Heart left ventricle (tissue), 13 donors: ENCODE measurements at regions not wholly inside any gene's neighbourhood (a gene's known extent, or its start where the extent isn't known, plus 50 kb on each side); places are given as distances from the start of the nearest gene placed in this dataset.

Experiments used
- POLR2A ChIP-seq, 2 donors: fragments of 450-650 bp; IDR thresholded peaks; one replicate each; pipeline ENCODE4 v1.6.1; 2017; ENCODE audit warnings: antibody characterized with exemption in 2 of 2, mild to moderate bottlenecking in 2 of 2, moderate library complexity in 2 of 2
- TF ChIP-seq, protein P1 (sequence below), 12 donors: fragments of 200-600 bp; sonication (generic) in 4 of 12; IDR thresholded peaks; one replicate each; pipeline versions ENCODE4 v1.5.0 to v1.8.0; 2018 to 2022; ENCODE audit warnings: antibody characterized with exemption in 12 of 12, mild to moderate bottlenecking in 5 of 12
- donor health status: ischemic (EF 13 %, LVEDD 7.1; RV severe dilation, severe dysfunction).
- donor health status: DM: no; HTN: yes; CAD: no.
- donor health status: DM: no; HTN: no; CAD: no.
- donor health status: ischemic (EF 25% LVEDD 6.9; RV normal size, moderate dysfunction).
- donor health status: ischemic (EF 25% LVEDD 5.7; RV mildly dilated, moderate dysfunction).
- donor health status: ischemic (EF 35%, LVEDD 5.7; RV mildly dilated, moderate dysfunction).
- donor health status: nonischemic (EF 11% LVEDD 7.7; RV severe dilation, severe dysfunction).
- donor health status: DM: yes; HTN: yes; CAD: no.
- donor health status: PGD.
- donor health status: ischemic (EF 29% LVEDD 5.4; RV normal size, mild dysfunction).
- donor health status: nonischemic (EF 23%, LVEDD 6.1; RV moderate dilation, normal function).

DNA sequence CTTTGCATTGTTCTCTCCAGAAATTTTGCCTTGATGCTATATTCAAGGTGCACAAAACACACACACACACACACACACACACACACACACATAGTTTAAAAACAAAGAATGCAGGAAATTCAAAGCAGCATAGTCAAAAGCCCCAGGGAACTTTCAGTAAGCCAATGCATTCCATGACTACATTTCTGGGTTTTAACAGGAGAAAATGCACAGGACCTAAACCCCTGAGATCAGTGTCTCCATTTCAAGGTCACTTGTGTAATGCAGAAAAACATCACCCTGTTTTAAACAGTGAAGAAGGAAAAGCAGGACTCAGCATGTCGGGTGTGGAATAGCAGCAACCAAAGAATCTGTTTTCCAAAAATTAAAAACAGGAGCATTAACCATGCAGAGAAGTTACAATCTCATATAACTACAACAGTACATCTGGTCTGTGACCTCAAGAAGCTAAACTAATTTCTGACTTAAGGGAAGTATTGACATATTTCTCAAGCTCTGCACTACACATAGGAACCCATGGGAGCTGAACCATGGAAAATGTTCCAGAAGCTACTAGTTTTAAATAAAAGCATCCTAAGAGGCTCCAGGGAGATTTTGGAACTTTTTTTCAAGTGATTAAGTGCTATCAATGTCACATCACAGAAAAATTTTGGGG, 296.7 kb downstream of the HINT1 start:
- TF ChIP-seq, protein P1, sequence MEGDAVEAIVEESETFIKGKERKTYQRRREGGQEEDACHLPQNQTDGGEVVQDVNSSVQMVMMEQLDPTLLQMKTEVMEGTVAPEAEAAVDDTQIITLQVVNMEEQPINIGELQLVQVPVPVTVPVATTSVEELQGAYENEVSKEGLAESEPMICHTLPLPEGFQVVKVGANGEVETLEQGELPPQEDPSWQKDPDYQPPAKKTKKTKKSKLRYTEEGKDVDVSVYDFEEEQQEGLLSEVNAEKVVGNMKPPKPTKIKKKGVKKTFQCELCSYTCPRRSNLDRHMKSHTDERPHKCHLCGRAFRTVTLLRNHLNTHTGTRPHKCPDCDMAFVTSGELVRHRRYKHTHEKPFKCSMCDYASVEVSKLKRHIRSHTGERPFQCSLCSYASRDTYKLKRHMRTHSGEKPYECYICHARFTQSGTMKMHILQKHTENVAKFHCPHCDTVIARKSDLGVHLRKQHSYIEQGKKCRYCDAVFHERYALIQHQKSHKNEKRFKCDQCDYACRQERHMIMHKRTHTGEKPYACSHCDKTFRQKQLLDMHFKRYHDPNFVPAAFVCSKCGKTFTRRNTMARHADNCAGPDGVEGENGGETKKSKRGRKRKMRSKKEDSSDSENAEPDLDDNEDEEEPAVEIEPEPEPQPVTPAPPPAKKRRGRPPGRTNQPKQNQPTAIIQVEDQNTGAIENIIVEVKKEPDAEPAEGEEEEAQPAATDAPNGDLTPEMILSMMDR (IDR thresholded peaks at IDR 0.05) = no peak
- TF ChIP-seq POLR2A (IDR thresholded peaks at IDR 0.05) = no peak
